ENCODE measurements at regions not wholly inside any gene's neighbourhood (a gene's known extent, or its start where the extent isn't known, plus 50 kb on each side); places are given as distances from the start of the nearest gene placed in this dataset.

GRCh38 chr12:39237004-39237403 lies 205.9 kb downstream of the KIF21A start:
- TF ChIP-seq CTCF (IDR thresholded peaks at IDR 0.05) (no peak), EP300 (IDR thresholded peaks at IDR 0.05; ENCODE audit: low read depth) (no peak), POLR2AphosphoS5 (IDR thresholded peaks at IDR 0.05) (no peak)

All from transverse colon (tissue), 4 donors.